K562 (cell line): ENCODE measurements at regions not wholly inside any gene's neighbourhood (a gene's known extent, or its start where the extent isn't known, plus 50 kb on each side); places are given as distances from the start of the nearest gene placed in this dataset.

Experiments
- ATAC-seq: fragments of 200-7000 bp; cut with Tn5 transposase; 3 replicates; pipeline ENCODE4 v1.9.1; 2020; ENCODE audit warnings: moderate library complexity
- BruUV-seq: library from RNA; stranded (reverse); fragments of 400-500 nt; replicated peaks from 2 replicates; lab custom pipeline; 2021; lab: Mats Ljungman, UMichigan
- CTCF ChIA-PET: fragments of 300-600 bp; formaldehyde crosslinking; extraction: SDS; loops from one replicate; lab custom pipeline; 2021; ENCODE audit warnings: low intra/inter-chr PET ratio; lab: Yijun Ruan, JAX
- POLR2A ChIA-PET: fragments of 300-600, 350-650 bp; sonication (Branson Sonifier 250); formaldehyde crosslinking; extraction: SDS; loops from one replicate; lab custom pipeline; 2021; ENCODE audit warnings: antibody characterized with exemption, inconsistent platforms; lab: Yijun Ruan, JAX
- DNase-seq, 4 experiments: peaks; one replicate each; pipeline versions ENCODE4 v3.0.0 to v3.0.0-alpha.2; 2011 to 2018; ENCODE audit warnings: low spot score in 3 of 4, mixed read lengths in 3 of 4; ENCODE audit errors: extremely low read depth in 1 of 4
- FAIRE-seq: peaks from 2 replicates; lab custom pipeline; 2011; peaks lifted over from hg19 to GRCh38; lab: Jason Lieb, UNC
- H2AFZ ChIP-seq: 2 replicates; pipeline ENCODE4 v1.6.0; 2011; ENCODE audit warnings: low read depth, low read length, control low read depth, inconsistent platforms
- H3K27ac ChIP-seq: fragments of 200-600 bp; 3 replicates; pipeline ENCODE4 v1.8.0; 2011; ENCODE audit warnings: low read depth, mild to moderate bottlenecking, control low read depth, inconsistent platforms, low read length, moderate library complexity, mixed read lengths; ENCODE audit errors: extremely low read depth
- H3K27me3 ChIP-seq, 2 experiments: fragments of 300-600 bp in 1 of 2; 2 replicates in 1 of 2; 3 replicates in 1 of 2; pipeline versions ENCODE4 v1.6.0 to v1.8.0; 2011; ENCODE audit warnings: inconsistent platforms in 2 of 2, low read length in 2 of 2, mild to moderate bottlenecking in 1 of 2, mixed read lengths in 1 of 2, moderate library complexity in 1 of 2; ENCODE audit not compliant: control insufficient read depth in 2 of 2, insufficient read depth in 2 of 2
- H3K36me3 ChIP-seq: fragments of 300-600 bp; 3 replicates; pipeline ENCODE4 v1.8.0; 2011; ENCODE audit warnings: mild to moderate bottlenecking, low read length, inconsistent platforms; ENCODE audit not compliant: control insufficient read depth, insufficient read depth
- H3K4me1 ChIP-seq, 2 experiments: fragments of 200-600 bp in 1 of 2; replicated peaks in 1 of 2; 2 replicates in 1 of 2; 3 replicates in 1 of 2; pipeline versions ENCODE4 v1.5.1 to v1.8.0; 2011; ENCODE audit warnings: inconsistent platforms in 2 of 2, low read length in 2 of 2, mild to moderate bottlenecking in 1 of 2, mixed read lengths in 1 of 2, moderate library complexity in 1 of 2; ENCODE audit not compliant: control insufficient read depth in 2 of 2, insufficient read depth in 2 of 2
- H3K4me2 ChIP-seq: 2 replicates; pipeline ENCODE4 v1.6.1; 2011; ENCODE audit warnings: low read length, control low read depth, inconsistent platforms, mixed read lengths; ENCODE audit not compliant: insufficient read depth
- H3K4me3 ChIP-seq: fragments of 200-600 bp; sonication (generic), shearing (Covaris generic); 2 replicates; pipeline ENCODE4 v1.5.1; 2016; ENCODE audit warnings: control low read depth, inconsistent platforms
- H3K79me2 ChIP-seq: fragments of 200-600 bp; 3 replicates; pipeline ENCODE4 v1.8.0; 2011; ENCODE audit warnings: low read length, inconsistent platforms; ENCODE audit not compliant: control insufficient read depth, insufficient read depth
- H3K9ac ChIP-seq, 2 experiments: 2 replicates each; pipeline versions ENCODE4 v1.6.0 to v1.6.1; 2011; ENCODE audit warnings: low read depth in 2 of 2, low read length in 2 of 2, control low read depth in 1 of 2, inconsistent platforms in 1 of 2, mild to moderate bottlenecking in 1 of 2, mixed read lengths in 1 of 2; ENCODE audit not compliant: insufficient read depth in 1 of 2
- H3K9me1 ChIP-seq: one replicate; pipeline ENCODE4 v1.6.0; 2011; ENCODE audit warnings: inconsistent platforms, mild to moderate bottlenecking, low read length, moderate library complexity; ENCODE audit not compliant: control insufficient read depth, insufficient read depth
- H3K9me3 ChIP-seq: replicated peaks from 2 replicates; pipeline ENCODE4 v1.5.1; 2011; ENCODE audit warnings: low read depth, low read length, inconsistent platforms; ENCODE audit not compliant: control insufficient read depth, insufficient read depth
- H4K20me1 ChIP-seq: replicated peaks from 2 replicates; pipeline ENCODE4 v1.6.1; 2011; ENCODE audit warnings: low read length, inconsistent platforms, mixed read lengths; ENCODE audit not compliant: control insufficient read depth, insufficient read depth
- MBD2 ChIP-seq: sonication (generic); IDR thresholded peaks from 2 replicates; pipeline ENCODE4 v1.6.1; 2016; ENCODE audit warnings: low read depth, borderline replicate concordance
- MGA ChIP-seq: fragments of 450-650 bp; IDR thresholded peaks from 2 replicates; pipeline ENCODE4 v1.6.1; 2016; ENCODE audit warnings: mild to moderate bottlenecking, moderate library complexity
- ZMIZ1 ChIP-seq, 2 experiments: fragments of 150-350 bp in 1 of 2; IDR thresholded peaks; 2 replicates each; pipeline ENCODE4 v1.6.1; 2012 to 2016; ENCODE audit warnings: low read depth in 2 of 2, low read length in 2 of 2, mild to moderate bottlenecking in 1 of 2, moderate library complexity in 1 of 2
- WGBS: fragments of 100-300 bp; shearing (Covaris generic); methylation state at CpG from one replicate; pipeline ENCODE4 v1.1.6; 2016; ENCODE audit warnings: low coverage, mixed read lengths; ENCODE audit not compliant: insufficient coverage; ENCODE audit errors: missing lambda C conversion rate; 5-methylcytosine and 5-hydroxymethylcytosine counted together
- in situ Hi-C: fragments of 300-500 bp; cut with MboI; formaldehyde crosslinking; loops from 4 replicates; pipeline ENCODE4 v1.15.0; 2018; ENCODE audit warnings: inconsistent platforms, mixed read lengths
- intact Hi-C: fragments of 100-400 bp; cut with micrococcal nuclease; formaldehyde crosslinking; loops from 2 replicates; pipeline ENCODE4 v1.14.2; 2022

- in situ Hi-C loops, result no loop called here
These were observed 118.2 kb downstream of the CD83 start for GRCh38 chr6:14235653-14236356.

More at GRCh38 chr6:14235653-14236356, 118.2 kb downstream of the CD83 start:
- intact Hi-C loops, result no loop called here
- FAIRE-seq (no peak), ATAC-seq (no peak)
- no peaks in the 10 kb centered on the region for H3K79me2 ChIP-seq
- POLR2A ChIA-PET, result interaction anchor here (0.7 to 1.5 kb wide), 4 partner anchors 8 to 359 kb away, joined by 3 to 4 read pairs (median 3); no protein-coding TSS in a partner anchor
- no peaks in the 10 kb centered on the region for H3K9me3 ChIP-seq
- H3K9ac ChIP-seq, result 0 out of 4 replicates have a peak overlapping the region, but pooled peaks of 1 of the 2 experiments have one; percentile 11
- H3K4me2 ChIP-seq, result no peak overlapping the region
- peaks cover 0 to 8% of the 10 kb centered on the region in 2 experiments; a peak in 4 of 5 replicates for H3K4me1 ChIP-seq
- no peak overlapping the region for H3K27ac ChIP-seq
- no peaks in the 10 kb centered on the region for H3K36me3 ChIP-seq
- no peaks in the 10 kb centered on the region for H3K9me1 ChIP-seq
- no peak overlapping the region for H3K4me3 ChIP-seq
- H2AFZ ChIP-seq, result no peak overlapping the region
- TF ChIP-seq ZMIZ1 (IDR thresholded peaks at IDR 0.05; ENCODE audit: low read depth in 2 of 2, low read length in 2 of 2) (no peak), MBD2 (no peak), MGA (no peak)
- TF ChIP-seq, all 486 proteins: peak for 0
- WGBS, result 5% methylated on average over 8 of the region's 8 CpGs
- DNase-seq, result no peak
- CTCF ChIA-PET, result no interaction called here
- BruUV-seq, result no TSS peak
- Histone ChIP-seq H3K27me3 (peaks cover 16 to 35% of the 10 kb centered on the region in 2 experiments), H4K20me1 (no peaks in the 10 kb centered on the region)
